Right kidney (tissue), 1 donor: ENCODE measurements at regions not wholly inside any gene's neighbourhood (a gene's known extent, or its start where the extent isn't known, plus 50 kb on each side); places are given as distances from the start of the nearest gene placed in this dataset.
"Not testable (repeated sequence)": the region's sequence is repeated elsewhere in the genome, so short reads cannot be mapped to it uniquely, and the experiment has no call there.

Experiments
- DNase-seq: peaks from one replicate; pipeline ENCODE4 v3.0.0-alpha.2; 2016

DNA sequence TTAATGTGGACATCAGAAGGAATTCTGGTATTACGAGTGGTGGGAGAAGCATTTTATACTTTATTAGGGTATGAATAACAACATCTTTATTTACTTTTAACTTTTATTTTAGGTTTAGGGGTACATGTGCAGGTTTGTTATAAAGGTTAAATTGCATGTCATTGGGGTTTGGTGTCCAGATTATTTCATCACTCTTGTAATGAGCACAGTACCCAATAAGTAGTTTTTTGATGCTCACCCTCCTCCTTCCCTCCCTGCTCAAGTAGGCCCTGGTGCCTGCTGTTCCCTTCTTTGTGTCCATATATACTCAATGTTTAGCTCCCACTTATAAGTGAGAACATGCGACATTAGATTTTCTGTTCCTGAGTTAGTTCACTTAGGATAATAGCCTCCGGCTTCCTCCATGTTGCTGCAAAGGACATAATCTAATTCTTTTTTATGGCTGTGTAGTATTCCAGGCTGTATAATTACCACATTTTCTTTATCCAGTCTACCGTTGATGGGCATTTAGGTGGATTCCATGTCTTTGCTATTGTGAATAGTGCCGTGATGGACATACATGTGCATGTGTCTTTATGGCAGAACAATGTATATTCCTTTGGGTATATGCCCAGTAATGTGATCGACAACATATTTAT is 456.2 kb downstream of the XYLT1 start:
- DNase-seq = no peak

DNA sequence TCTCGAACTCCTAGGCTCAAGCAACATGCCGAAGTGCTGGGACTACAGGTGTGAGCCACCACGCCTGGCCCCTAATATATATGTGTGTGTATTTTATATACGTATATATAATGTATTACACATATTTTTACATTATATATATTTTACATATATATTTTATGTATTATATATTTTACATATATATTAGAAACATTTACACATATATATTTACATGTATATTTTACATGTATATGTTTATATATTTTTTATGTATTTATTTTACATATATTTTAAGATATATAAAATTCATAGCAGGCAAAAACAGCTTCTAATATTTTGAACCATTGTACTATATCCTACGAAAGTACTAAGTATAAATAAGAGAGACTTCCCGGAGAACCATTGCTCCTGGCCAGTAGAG is 455.1 kb downstream of the XYLT1 start:
- DNase-seq = no peak

GRCh38 chr16:17017442-17017841 is 453.3 kb downstream of the XYLT1 start:
- no peak for DNase-seq

DNA sequence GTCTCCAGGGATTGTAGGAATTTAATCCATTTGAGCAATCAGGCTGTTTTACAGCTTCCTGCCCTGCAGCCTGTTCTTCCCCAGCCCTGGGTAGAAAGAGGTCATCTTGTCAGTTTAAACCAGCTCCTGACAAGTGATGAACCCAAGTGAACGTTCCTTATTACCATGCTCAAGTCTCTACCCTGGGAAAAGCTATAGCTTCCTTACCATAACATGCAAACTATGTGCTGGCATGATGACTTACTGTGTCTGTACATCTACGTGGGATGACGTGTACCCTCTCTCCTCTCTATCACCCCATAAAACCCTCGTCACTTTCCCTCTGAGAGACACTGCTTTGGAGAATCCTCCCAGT is 452.2 kb downstream of the XYLT1 start:
- DNase-seq = no peak

DNA sequence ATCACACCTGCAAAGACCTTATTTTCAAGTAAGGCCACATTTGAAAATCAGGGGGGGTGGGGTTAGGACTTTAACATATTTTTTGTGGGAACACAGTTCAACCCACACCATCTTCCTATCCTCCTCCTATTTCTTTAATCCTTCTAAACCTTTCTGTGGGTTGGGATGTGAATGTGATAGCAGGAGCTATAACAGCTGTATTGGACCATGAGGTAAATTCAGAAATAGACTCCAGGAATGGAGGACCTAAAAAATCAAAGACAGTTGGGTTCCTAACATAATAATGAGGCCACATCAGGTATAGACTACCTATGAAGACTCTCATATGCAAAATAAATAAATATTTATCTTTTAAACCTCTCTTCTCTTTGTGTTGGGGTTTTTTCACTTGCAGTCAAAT is 451.4 kb downstream of the XYLT1 start:
- DNase-seq = no peak

GRCh38 chr16:17023606-17024005 is 447.2 kb downstream of the XYLT1 start:
- no peak for DNase-seq

GRCh38 chr16:17024514-17024913 is 446.2 kb downstream of the XYLT1 start:
- no peak for DNase-seq

- DNase-seq = no peak
Measured at GRCh38 chr16:17026600-17027242, 444.0 kb downstream of the XYLT1 start.

DNA sequence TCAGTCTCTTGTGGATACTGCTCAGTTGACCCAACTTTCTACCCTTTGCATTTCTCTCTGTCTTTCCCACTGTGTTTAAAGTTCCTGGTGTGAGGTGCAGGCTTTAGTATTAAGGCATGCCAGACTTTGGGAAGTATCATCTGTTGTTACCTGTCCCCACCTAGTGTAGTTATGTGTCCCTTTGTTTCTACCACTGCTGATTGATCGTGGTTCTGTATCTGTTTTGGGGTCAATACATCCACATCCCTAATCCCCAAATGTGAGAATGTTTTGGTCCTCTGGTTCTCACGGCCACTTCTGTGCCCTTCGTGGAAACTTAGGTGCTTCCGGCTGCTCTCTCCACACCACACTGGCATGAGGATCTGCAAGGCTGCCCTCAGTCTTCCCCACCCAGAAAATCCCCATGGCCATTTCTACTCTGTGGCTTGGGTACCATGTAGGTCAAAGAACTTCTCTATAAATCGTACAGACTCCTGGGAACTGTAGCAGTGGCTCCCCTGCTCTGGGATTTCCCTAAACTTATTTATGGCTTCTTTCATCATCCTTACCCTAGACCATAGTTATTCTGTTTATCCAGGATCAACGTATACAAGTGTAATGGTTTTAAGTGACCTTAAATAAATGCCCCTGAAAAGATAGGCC is 443.2 kb downstream of the XYLT1 start:
- no peak for DNase-seq

DNA sequence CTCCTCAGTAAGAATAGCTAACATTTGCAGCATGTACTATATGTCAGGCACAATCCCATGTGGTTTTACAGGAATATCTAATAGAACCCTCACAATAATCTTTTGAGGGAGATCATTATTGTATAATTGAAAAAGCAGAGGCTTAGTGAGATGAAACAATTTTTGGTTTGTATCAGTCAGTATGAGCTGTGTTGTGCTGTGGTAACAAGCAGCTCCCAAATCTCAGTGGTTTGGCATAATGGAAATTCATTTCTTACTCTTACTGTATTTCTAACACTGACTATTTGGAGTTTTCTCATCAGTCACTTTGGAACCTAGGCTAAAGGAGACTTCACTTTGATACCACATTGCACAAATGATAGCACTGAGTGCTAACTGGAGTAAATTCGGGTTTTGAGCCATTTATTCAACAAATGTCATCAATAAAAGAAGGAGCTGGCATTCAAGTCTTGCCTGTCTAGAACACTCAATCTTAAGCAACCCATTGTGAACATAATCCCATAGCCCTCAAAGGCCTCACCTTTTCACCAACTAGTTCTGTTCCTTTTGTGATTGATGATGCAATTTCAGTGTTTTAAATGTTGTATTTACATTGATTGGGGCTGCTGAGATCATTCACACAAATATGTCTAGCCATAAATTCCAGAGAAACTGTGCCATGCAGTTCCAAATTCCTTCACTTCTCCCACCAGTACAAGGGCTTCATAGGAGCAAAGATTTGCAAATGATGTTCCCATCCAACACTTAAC is 441.0 kb downstream of the XYLT1 start:
- no peak for DNase-seq

- no peak for DNase-seq
Measured at GRCh38 chr16:17031484-17032268, 439.1 kb downstream of the XYLT1 start.

- DNase-seq = no peak
Measured at GRCh38 chr16:17032332-17032731, 438.4 kb downstream of the XYLT1 start.

GRCh38 chr16:17034477-17035252 is 436.1 kb downstream of the XYLT1 start:
- DNase-seq = no peak

- no peak for DNase-seq
Measured at GRCh38 chr16:17037499-17037898, 433.3 kb downstream of the XYLT1 start.

DNA sequence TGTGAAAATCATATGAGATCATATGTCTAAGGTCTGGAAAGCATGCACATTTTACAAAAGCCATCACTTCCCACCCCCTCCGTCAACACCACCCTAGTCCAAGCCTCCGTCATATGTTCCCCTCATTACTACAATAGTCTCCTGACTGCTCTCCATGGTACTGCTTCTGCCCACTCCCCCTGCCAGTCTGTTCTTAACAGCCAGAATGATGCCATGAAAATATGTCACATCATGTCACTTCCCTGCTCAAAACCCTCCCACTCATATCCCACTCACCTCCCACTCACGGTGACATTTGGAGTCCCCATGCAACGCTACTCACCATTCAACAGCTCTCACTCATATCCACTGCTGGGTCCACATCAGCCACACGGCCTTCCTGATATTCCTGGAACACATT is 432.3 kb downstream of the XYLT1 start:
- DNase-seq = no peak

- not testable (repeated sequence) for DNase-seq
Measured at GRCh38 chr16:17049109-17049508, 421.7 kb downstream of the XYLT1 start.

DNA sequence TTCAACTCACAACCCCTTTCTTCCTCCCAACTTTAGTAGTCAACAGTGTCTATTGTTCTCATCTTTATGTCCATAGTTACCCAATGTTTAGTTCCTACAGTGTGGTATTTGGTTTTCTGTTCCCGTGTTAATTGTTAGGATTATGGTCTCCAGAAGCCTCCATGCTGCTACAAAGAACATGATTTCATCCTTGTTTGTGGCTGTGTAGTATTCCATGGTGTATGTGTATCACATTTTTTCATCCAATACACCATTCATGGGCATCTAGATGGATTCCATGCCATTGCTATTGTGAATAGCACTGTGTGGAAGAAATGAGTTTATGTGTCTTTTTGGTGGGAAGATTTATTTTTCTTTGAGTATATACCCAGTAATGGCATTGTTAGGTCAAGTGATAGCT is 420.3 kb downstream of the XYLT1 start:
- DNase-seq = no peak
